RPMI7951 (cell line): ENCODE measurements at regions not wholly inside any gene's neighbourhood (a gene's known extent, or its start where the extent isn't known, plus 50 kb on each side); places are given as distances from the start of the nearest gene placed in this dataset.

Experiments
- DNase-seq: peaks from one replicate; pipeline ENCODE4 v3.0.0-alpha.2; 2012; ENCODE audit warnings: low read depth

- no peak for DNase-seq
Measured at GRCh38 chr6:14365393-14365792, 247.8 kb downstream of the CD83 start.

DNA sequence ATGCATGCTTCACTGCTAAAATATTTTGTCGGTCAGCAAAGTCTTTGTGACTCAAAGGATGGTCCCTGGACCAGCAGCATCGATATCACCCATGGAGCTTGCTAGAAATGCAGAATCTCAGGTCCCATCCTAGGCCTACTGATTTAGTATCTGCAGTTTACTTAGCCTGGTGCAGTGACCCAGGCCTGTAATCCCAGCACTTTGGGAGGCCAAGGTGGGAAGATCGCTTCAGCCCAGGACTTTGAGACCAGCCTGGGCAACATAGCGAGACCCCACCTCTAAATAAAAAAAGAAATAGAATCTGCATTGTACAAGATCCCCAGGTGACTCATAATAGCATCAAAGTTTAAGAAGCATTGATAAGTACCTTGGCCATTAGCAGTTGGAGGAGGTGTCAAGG, 248.7 kb downstream of the CD83 start:
- DNase-seq = no peak

DNA sequence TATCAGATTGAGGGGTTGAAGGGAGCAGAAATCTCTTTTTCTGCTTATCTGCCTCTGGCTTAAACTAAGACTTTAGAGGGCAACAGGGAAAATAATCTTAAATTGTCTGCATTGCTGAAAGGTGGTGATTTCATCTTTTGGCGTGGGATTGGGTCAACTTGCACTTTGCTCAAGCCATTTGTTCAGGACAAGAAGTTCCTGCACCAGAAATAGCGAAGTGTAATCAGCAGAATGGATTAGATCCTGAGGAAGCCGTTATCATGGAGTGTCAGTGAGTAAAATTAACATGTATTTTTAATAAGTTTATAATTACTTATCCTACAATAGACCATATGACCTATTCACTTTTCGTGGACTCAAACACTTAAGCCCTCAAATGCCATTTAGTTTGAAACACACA, 249.3 kb downstream of the CD83 start:
- DNase-seq = no peak

GRCh38 chr6:14367296-14367695, 249.7 kb downstream of the CD83 start:
- no peak for DNase-seq

DNA sequence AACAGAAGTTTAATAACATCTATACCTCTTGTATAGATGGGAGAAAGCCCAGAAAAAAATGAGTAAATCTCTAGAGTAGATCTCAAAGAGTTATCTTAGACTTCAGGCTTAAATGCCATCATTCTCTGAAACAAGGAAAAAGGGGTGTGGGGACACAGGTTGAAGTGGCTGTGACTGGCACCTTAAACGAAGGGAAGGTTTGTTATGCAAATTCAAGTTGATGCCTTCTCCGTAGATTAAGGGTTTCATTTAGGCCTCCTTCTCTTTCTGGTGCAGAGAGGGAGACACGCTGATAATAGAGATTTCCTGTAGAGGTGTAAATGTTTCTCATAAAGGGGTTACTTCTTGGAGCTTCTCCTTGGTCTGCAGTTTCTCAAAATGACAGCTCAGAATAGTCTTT, 252.1 kb downstream of the CD83 start:
- no peak for DNase-seq

- no peak for DNase-seq
Measured at GRCh38 chr6:14371530-14371929, 254.0 kb downstream of the CD83 start.

DNA sequence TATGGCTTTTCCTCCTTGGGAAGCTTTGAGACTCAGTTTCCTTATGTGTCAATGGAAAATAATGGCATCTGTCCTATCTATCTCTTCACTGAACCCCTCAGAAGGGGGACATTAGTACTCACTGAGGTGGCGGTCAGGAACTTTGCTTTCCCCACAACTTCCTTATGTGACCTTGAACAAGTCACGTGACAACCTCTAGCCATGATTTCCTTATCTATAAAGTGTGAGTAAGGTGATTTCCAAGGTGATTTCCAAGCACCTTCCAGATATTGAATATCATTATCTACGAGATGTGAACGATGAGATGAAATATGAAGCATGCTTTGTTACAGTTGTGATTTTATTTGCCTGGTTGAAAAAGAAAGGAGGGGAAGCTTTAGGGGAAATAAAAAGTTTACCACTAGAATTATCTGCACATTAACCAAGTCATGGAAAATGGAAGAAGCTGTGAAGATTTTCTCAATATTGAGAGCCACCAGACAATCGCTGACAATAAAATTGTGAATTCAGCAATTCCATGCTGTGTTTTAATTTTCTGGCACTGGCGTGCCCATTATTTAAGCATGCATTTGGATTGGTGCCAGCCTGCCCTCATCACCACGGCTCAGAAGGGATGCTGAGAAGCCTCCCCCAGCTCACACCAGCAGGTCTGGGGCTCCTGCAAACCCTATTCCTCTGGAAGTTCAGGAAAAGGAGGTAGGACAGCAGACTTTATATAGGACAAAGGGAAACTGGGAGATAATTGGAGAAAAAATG, 255.3 kb downstream of the CD83 start:
- DNase-seq = no peak

GRCh38 chr6:14373648-14374437, 256.3 kb downstream of the CD83 start:
- DNase-seq = no peak

DNA sequence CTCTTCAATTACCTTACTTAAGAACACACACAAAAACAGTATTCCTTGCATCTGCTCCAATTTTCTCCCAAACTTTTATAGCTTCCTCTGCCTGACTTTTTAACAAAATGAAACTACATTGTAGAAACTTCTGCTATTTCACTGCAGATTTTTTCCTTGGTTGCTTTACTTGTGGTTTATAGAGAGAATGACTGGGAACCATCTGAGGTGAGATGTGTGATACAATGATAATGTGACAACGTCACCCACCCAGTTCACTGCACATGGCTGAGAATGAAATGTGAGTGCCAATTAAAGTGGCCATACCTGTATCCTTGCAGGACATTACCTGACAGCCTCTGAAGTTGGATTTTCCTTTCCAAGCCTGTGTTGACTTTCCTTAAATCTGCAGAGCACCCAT, 258.4 kb downstream of the CD83 start:
- DNase-seq = no peak

DNA sequence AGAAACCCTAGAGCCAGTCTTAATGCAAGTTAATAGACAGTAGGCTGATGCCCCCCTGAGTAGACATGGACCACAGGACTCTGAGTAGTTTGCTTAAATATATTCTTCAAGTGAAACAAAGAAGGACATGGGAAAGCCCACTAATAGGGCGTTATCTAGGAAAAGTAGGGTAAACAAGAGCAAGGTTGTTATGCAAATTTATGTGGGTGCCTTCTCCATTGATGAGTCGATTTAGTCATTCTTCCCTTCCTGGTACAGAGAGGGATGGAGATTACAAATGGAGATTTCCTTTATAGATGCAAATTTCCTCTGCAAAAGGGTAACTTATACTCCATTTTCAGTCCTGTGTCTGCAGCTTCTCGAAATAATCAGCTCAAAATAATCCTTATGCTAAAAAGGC, 262.0 kb downstream of the CD83 start:
- DNase-seq = no peak

- DNase-seq = no peak
Measured at GRCh38 chr6:14380086-14380820, 262.7 kb downstream of the CD83 start.

DNA sequence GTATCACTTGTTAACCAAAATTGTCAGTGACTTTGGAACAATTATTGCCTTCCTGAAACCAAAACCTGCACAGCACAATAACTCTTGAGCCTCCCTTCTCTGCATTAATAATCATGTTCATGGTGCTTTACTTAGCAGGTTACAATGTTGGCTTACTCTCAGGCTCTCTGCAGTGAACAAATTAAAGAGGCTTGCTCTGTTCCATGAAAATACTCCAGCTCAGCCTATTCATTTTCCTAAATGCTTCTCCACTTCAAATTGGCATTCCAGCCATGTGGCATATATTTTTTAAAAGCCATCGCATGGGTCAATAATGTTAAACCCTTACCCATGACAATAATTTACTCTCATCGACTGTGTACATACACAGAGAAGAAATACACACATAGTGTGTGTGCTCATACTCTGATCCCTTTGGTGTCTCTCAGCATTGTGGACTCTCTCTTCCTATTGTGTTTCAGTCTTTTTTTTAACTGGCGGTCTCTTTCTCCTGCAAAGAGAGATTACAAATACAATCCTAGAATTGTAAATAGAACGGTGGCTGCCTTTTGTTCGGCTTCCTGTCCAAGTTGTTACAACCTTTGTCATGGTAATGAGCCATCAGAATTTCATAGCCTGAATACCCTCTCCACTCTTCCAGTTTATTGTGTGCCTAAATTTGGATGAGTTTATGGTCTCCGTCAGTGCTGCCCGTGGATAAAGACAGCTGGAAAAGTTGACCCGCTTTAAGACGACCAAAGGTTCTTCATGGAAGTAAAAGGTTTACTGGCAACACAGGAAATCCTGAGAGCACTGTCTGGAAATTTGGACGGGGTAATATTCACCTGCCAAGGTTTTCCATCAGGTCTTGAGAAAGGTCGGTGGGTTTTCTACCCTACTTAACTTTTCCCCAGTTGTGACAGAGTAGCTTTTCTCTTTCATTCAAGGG, 263.6 kb downstream of the CD83 start:
- no peak for DNase-seq

GRCh38 chr6:14381829-14382677, 264.5 kb downstream of the CD83 start:
- DNase-seq = no peak

DNA sequence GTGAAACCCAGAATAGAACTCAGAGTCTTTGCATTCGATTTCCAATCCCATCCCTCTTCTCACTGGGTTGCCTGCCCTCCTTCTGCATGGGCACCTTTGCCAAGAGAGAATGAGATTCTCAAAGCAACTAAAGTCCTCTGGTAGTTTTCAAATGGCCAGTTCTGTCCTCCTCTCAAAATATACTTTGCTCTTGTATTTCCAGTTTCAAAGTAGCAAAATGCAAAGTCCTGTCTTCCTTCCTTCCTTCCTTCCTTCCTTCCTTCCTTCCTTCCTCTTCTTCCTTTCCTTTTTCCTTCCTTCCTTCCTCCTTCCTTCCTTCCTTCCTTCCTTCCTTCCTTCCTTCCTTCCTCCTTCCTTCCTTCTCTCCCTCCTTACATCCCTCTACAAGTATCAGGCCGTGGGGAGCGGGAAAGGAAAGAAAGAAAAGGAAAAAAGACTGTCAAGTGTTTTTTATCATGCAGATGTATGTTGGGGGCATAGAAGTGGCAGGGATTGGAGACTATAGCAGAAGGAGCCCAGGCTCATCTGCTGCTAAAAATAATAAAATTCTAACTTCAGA, 265.2 kb downstream of the CD83 start:
- no peak for DNase-seq

GRCh38 chr6:14383393-14384174, 266.0 kb downstream of the CD83 start:
- DNase-seq = no peak

- DNase-seq = no peak
Measured at GRCh38 chr6:14384175-14384949, 266.8 kb downstream of the CD83 start.

DNA sequence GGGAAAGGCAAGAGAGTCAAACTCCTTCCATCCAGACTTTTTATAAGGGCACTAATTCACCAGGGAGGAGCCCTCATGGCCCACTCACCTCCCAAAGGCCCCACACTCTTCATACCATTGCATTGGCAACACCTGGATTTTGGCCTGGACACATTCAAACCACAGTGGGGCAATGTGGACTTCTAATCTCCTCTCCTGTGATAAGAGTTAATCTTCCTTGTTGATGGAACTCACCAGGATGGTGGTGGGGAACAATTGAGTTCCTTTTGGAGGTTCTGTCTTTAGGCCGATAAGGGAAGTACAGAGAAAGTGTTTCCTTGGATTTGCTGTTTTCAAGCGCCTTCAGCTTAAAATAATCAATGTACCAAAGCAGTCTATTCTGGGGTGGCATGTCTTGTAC, 268.7 kb downstream of the CD83 start:
- no peak for DNase-seq

DNA sequence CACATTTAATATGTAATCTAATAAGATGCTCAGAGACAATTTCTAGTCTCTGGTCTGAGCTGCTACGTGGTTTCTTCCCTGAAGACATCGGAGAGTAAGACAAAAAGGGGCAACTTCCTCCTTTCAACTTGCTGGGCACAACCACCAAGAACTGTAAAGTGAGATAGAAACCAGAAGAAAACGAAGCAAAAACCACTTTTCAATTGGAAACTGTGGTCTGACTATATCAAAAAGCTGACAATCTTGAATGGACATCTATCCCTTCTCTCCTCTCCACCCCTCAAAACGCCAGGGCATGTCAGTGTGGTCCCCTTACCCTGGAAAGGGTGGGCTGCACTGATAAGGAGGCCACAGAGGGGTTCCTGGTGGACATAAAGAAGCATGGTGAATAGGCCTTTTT, 269.1 kb downstream of the CD83 start:
- DNase-seq = no peak

- DNase-seq = no peak
Measured at GRCh38 chr6:14388371-14388770, 270.8 kb downstream of the CD83 start.
